Tibial nerve (tissue), 4 donors: ENCODE measurements at regions not wholly inside any gene's neighbourhood (a gene's known extent, or its start where the extent isn't known, plus 50 kb on each side); places are given as distances from the start of the nearest gene placed in this dataset.

ENCODE experiments used
- DNase-seq, 2 donors: peaks; one replicate each; pipeline ENCODE4 v3.0.0-alpha.2; 2019; ENCODE audit warnings: low spot score in 2 of 2
- H3K27ac ChIP-seq, 4 donors: fragments of 200-600 bp; sonication (generic) in 3 of 4; one replicate each; pipeline ENCODE4 v1.5.1; 2017 to 2019; ENCODE audit warnings: mild to moderate bottlenecking in 1 of 4
- H3K27me3 ChIP-seq, 2 donors: fragments of 200-600 bp; sonication (generic) in 1 of 2; one replicate each; pipeline versions ENCODE4 v1.5.1 to v1.6.0; 2017 to 2019
- H3K36me3 ChIP-seq, 3 donors: fragments of 200-600 bp; sonication (generic); one replicate each; pipeline ENCODE4 v1.5.1; 2018 to 2019
- H3K4me1 ChIP-seq, 4 donors: fragments of 200-600 bp; sonication (generic) in 3 of 4; one replicate each; pipeline ENCODE4 v1.5.1; 2017 to 2019
- H3K4me3 ChIP-seq, 4 donors: fragments of 200-600 bp; sonication (generic) in 3 of 4; one replicate each; pipeline ENCODE4 v1.5.1; 2017 to 2019; ENCODE audit warnings: mild to moderate bottlenecking in 1 of 4, moderate library complexity in 1 of 4
- H3K9me3 ChIP-seq, 4 donors: fragments of 200-600 bp; sonication (generic) in 3 of 4; one replicate each; pipeline ENCODE4 v1.5.1; 2017 to 2019
- CTCF ChIP-seq, 5 experiments: fragments of 200-600 bp in 3 of 5; fragments of 450-650 bp in 2 of 5; sonication (generic) in 3 of 5; IDR thresholded peaks; one replicate each; pipeline ENCODE4 v1.5.1; 2016 to 2019; ENCODE audit warnings: antibody characterized with exemption in 5 of 5, mild to moderate bottlenecking in 3 of 5, moderate library complexity in 2 of 5
- EP300 ChIP-seq, 2 donors: sonication (generic); formaldehyde crosslinking; IDR thresholded peaks; one replicate each; pipeline ENCODE4 v1.6.1; 2017; ENCODE audit warnings: antibody characterized with exemption in 2 of 2, mild to moderate bottlenecking in 1 of 2
- POLR2A ChIP-seq, 2 donors: fragments of 450-650 bp; IDR thresholded peaks; one replicate each; pipeline ENCODE4 v1.6.1; 2017; ENCODE audit warnings: antibody characterized with exemption in 2 of 2, mild to moderate bottlenecking in 2 of 2, moderate library complexity in 2 of 2
- WGBS, 2 donors: methylation state at CpG; one replicate each; pipeline ENCODE4 v1.1.5; 2018; 5-methylcytosine and 5-hydroxymethylcytosine counted together

DNA sequence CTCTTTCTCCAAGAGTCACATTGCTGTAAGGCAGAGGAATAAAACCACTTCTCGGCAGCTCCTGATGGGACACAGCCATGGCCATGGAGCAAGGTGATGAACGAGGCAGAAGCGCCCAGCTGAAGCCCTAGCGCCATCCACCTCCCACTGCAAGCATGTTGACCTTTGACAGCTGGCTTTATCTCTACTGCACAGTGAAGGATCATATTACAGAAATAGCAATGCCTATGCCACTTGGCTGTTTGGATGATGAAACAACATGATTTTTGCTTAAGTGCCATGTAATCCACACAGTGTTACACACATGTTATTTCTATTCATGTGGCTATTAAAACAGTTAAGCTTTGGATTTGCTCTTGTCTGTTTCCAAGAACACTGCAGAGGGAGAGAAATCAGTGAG, 167.7 kb downstream of the VAPA start:
- Histone ChIP-seq H3K9me3 (peaks cover 0 to 19% (median 2%) of the 10 kb centered on the region in 4 donors), H3K27me3 (no peaks in the 10 kb centered on the region), H3K36me3 (peaks cover 0 to 5% (median 0%) of the 10 kb centered on the region in 3 donors), H3K27ac (no peak overlapping the region), H3K4me3 (no peak overlapping the region), H3K4me1 (no peaks in the 10 kb centered on the region)
- 59 to 63% methylated on average over 4 of the region's 4 CpGs for WGBS, 2 donors
- DNase-seq: no peak
- TF ChIP-seq POLR2A (IDR thresholded peaks at IDR 0.05) (no peak), CTCF (IDR thresholded peaks at IDR 0.05) (no peak), EP300 (IDR thresholded peaks at IDR 0.05) (no peak)

DNA sequence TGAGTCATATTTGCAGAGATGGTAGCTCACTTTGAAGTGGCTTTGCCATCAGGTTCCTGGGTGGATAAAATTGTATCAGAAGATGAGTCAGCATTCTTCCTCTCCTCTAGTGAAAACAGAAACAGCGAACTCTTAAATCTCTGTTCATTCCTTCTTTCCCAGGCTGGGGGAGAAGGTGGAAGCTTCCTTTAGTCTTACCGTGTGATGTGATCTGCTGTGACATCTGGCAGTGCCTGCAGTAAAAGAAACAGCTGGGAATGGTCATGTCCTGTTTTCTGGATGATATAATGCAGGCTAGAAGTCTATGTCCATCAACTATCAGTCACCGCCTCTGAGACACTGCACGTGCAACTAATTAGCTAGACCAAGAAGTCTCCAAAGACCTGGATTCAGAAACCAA, 171.6 kb downstream of the VAPA start:
- WGBS, 2 donors: 77 to 84% methylated on average over 4 of the region's 4 CpGs
- Histone ChIP-seq H3K9me3 (peaks cover 0 to 19% (median 2%) of the 10 kb centered on the region in 4 donors), H3K4me1 (no peaks in the 10 kb centered on the region), H3K36me3 (peaks cover 0 to 5% (median 0%) of the 10 kb centered on the region in 3 donors), H3K27me3 (no peaks in the 10 kb centered on the region), H3K27ac (no peak overlapping the region), H3K4me3 (no peak overlapping the region)
- TF ChIP-seq EP300 (IDR thresholded peaks at IDR 0.05) (no peak), POLR2A (IDR thresholded peaks at IDR 0.05) (no peak), CTCF (IDR thresholded peaks at IDR 0.05) (no peak)
- DNase-seq: no peak

- Histone ChIP-seq H3K36me3 (peaks cover 0 to 5% (median 0%) of the 10 kb centered on the region in 3 donors), H3K4me1 (no peaks in the 10 kb centered on the region), H3K27me3 (no peaks in the 10 kb centered on the region), H3K4me3 (no peak overlapping the region), H3K27ac (no peak overlapping the region), H3K9me3 (peaks cover 0 to 19% (median 2%) of the 10 kb centered on the region in 4 donors)
- 77 to 91% methylated on average over 3 of the region's 3 CpGs for WGBS, 2 donors
- no peak for DNase-seq
- no peak for TF ChIP-seq POLR2A (IDR thresholded peaks at IDR 0.05)
- no peak for TF ChIP-seq CTCF (IDR thresholded peaks at IDR 0.05)
- no peak for TF ChIP-seq EP300 (IDR thresholded peaks at IDR 0.05)
Observed at GRCh38 chr18:10085876-10086275, 172.1 kb downstream of the VAPA start.

DNA sequence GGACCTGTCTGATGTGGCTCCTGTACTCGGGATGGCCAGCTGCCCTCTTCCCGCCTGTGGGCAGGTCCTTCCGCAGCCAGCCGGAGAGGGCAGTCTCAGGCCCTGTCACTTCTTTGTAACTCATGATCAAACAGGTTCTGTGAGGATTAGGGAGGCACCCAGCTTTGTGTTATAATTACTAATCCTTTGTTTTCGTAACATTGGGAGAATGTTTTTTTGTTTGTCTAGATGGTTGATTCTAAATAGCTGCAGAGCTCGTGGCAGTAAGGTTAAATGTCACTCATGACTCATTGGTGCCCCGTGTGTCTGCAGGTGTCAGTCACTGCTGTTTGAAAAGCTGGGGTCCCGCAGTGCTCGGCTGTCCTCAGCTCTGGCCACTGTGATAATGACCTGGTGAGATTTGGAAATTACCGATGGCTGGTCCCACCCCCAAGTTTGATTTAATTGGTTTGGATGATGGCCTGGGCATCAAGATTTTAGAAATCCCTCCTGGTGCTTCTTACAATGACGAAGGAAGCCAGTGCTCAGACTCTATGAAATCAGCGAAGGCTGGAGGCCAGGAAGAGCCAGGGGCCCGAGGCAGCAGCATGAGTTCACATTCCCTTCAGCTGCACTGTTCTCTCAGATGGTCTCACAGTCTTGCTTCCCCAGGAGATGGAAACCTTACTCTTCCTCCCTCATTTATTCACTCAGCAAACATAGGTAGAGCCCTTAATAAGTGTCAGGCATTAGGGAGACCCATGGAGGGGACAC, 172.8 kb downstream of the VAPA start:
- DNase-seq: no peak
- H3K4me3 ChIP-seq: no peak overlapping the region
- TF ChIP-seq CTCF (IDR thresholded peaks at IDR 0.05) (no peak), EP300 (IDR thresholded peaks at IDR 0.05) (no peak), POLR2A (IDR thresholded peaks at IDR 0.05) (no peak)
- H3K27me3 ChIP-seq: no peaks in the 10 kb centered on the region
- peaks cover 0 to 5% (median 0%) of the 10 kb centered on the region in 3 donors for H3K36me3 ChIP-seq
- no peak overlapping the region for H3K27ac ChIP-seq
- H3K9me3 ChIP-seq: peaks cover 0 to 19% (median 2%) of the 10 kb centered on the region in 4 donors
- WGBS, 2 donors: 81 to 82% methylated on average over 13 of the region's 13 CpGs
- H3K4me1 ChIP-seq: no peaks in the 10 kb centered on the region

- DNase-seq: no peak
- H3K27me3 ChIP-seq: no peaks in the 10 kb centered on the region
- WGBS, 2 donors: 91 to 93% methylated on average over 3 of the region's 3 CpGs
- no peak for TF ChIP-seq POLR2A (IDR thresholded peaks at IDR 0.05)
- no peaks in the 10 kb centered on the region for H3K4me1 ChIP-seq
- no peaks in the 10 kb centered on the region for H3K36me3 ChIP-seq
- H3K4me3 ChIP-seq: no peak overlapping the region
- H3K9me3 ChIP-seq: no peaks in the 10 kb centered on the region
- no peak overlapping the region for H3K27ac ChIP-seq
Observed at GRCh38 chr18:10088734-10089133, 174.9 kb downstream of the VAPA start.
